Stomach (tissue), 8 donors: ENCODE measurements at regions not wholly inside any gene's neighbourhood (a gene's known extent, or its start where the extent isn't known, plus 50 kb on each side); places are given as distances from the start of the nearest gene placed in this dataset.
A peak's percentile ranks its signal among the peaks of the same experiment; 100 is the strongest.

ENCODE experiments used
- DNase-seq, 2 donors: peaks; one replicate each; pipeline versions ENCODE4 v3.0.0 to v3.0.0-alpha.2; 2013 to 2019
- H3K27ac ChIP-seq, 5 donors: fragments of 200-600 bp in 4 of 5; sonication (generic) in 4 of 5; one replicate each; pipeline ENCODE4 v1.5.1; 2013 to 2019; ENCODE audit warnings: mild to moderate bottlenecking in 1 of 5, moderate library complexity in 1 of 5
- H3K27me3 ChIP-seq, 3 donors: fragments of 200-600 bp; sonication (generic); one replicate each; pipeline ENCODE4 v1.5.1; 2017 to 2019; ENCODE audit warnings: mixed run types in 1 of 3
- H3K36me3 ChIP-seq, 4 donors: fragments of 200-600 bp; sonication (generic); 1 replicate in 3 of 4; 2 replicates in 1 of 4; pipeline ENCODE4 v1.5.1; 2016 to 2019
- H3K4me1 ChIP-seq, 4 donors: fragments of 200-600 bp; sonication (generic); one replicate each; pipeline ENCODE4 v1.5.1; 2016 to 2019
- H3K4me3 ChIP-seq, 4 donors: fragments of 200-600 bp; sonication (generic) in 3 of 4; one replicate each; pipeline ENCODE4 v1.5.1; 2016 to 2019; ENCODE audit warnings: mild to moderate bottlenecking in 1 of 4
- H3K9me3 ChIP-seq, 4 donors: fragments of 200-600 bp; sonication (generic); one replicate each; pipeline ENCODE4 v1.5.1; 2016 to 2019
- EP300 ChIP-seq: sonication (generic); formaldehyde crosslinking; IDR thresholded peaks from one replicate; pipeline ENCODE4 v1.6.1; 2017; ENCODE audit warnings: antibody characterized with exemption
- POLR2A ChIP-seq, 4 donors: fragments of 450-650 bp; IDR thresholded peaks; one replicate each; pipeline ENCODE4 v1.6.1; 2016; ENCODE audit warnings: antibody characterized with exemption in 4 of 4, control low read depth in 2 of 4, mild to moderate bottlenecking in 1 of 4, moderate library complexity in 1 of 4
- POLR2AphosphoS5 ChIP-seq, 3 donors: sonication (generic); formaldehyde crosslinking; IDR thresholded peaks; one replicate each; pipeline ENCODE4 v1.6.1; 2016; ENCODE audit warnings: antibody characterized with exemption in 3 of 3
- WGBS, 5 donors: extraction: QIAGEN DNeasy Blood & Tissue Kit in 3 of 5; methylation state at CpG; one replicate each; pipeline versions ENCODE4 v1.1.5 to v1.1.7; 2013 to 2018; 5-methylcytosine and 5-hydroxymethylcytosine counted together
- intact Hi-C: fragments of 100-400 bp; cut with DNase I; formaldehyde crosslinking; loops from one replicate; pipeline ENCODE4 v1.15.1; 2023; ENCODE audit warnings: low total_unique reads
- TF ChIP-seq, protein P1 (sequence below), 7 experiments: fragments of 450-650 bp in 4 of 7; fragments of 200-600 bp in 3 of 7; sonication (generic) in 3 of 7; IDR thresholded peaks; one replicate each; pipeline ENCODE4 v1.5.1; 2016 to 2019; ENCODE audit warnings: antibody characterized with exemption in 7 of 7, control low read depth in 2 of 7, mild to moderate bottlenecking in 1 of 7
- donor health status: healthy with polysubstance abuse.
- donor health status: Bipolar disorder and iron deficiency.
- donor health status: healthy.

DNA sequence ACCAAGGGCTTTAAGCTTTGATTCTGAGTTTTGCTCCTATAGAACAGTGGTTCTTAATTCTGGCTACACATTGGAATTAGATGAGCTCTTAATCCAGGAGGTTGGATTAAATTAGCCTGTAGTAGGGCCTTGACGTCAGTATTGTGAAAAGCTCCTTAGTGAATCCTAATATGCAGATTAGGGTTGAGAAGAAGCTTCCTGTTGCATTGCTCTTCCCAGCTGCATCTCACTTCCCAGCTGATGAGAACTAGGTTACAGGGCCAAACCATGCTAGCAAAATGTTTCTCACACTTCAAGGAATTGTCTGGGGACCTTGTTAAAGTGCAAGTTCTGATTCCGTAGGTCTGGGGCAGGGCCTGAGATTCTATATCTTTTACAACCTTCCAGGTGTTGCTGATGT lies 300.0 kb downstream of the ZSWIM6 start:
- Histone ChIP-seq H3K27me3 (no peaks in the 10 kb centered on the region), H3K4me3 (no peak overlapping the region), H3K36me3 (no peaks in the 10 kb centered on the region), H3K4me1 (peaks cover 0 to 11% (median 5%) of the 10 kb centered on the region in 4 donors), H3K27ac (peak overlapping the region in 3 of 5 donors; percentile 43 to 81 (median 62)), H3K9me3 (no peaks in the 10 kb centered on the region)
- DNase-seq: no peak
- intact Hi-C loops: no loop called here
- TF ChIP-seq, protein P1, sequence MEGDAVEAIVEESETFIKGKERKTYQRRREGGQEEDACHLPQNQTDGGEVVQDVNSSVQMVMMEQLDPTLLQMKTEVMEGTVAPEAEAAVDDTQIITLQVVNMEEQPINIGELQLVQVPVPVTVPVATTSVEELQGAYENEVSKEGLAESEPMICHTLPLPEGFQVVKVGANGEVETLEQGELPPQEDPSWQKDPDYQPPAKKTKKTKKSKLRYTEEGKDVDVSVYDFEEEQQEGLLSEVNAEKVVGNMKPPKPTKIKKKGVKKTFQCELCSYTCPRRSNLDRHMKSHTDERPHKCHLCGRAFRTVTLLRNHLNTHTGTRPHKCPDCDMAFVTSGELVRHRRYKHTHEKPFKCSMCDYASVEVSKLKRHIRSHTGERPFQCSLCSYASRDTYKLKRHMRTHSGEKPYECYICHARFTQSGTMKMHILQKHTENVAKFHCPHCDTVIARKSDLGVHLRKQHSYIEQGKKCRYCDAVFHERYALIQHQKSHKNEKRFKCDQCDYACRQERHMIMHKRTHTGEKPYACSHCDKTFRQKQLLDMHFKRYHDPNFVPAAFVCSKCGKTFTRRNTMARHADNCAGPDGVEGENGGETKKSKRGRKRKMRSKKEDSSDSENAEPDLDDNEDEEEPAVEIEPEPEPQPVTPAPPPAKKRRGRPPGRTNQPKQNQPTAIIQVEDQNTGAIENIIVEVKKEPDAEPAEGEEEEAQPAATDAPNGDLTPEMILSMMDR (IDR thresholded peaks at IDR 0.05): no peak
- TF ChIP-seq EP300 (no peak), POLR2A (IDR thresholded peaks at IDR 0.05) (no peak), POLR2AphosphoS5 (IDR thresholded peaks at IDR 0.05) (no peak)
- WGBS, 5 donors: 81 to 97% (median 91%) methylated on average over 2 of the region's 2 CpGs

DNA sequence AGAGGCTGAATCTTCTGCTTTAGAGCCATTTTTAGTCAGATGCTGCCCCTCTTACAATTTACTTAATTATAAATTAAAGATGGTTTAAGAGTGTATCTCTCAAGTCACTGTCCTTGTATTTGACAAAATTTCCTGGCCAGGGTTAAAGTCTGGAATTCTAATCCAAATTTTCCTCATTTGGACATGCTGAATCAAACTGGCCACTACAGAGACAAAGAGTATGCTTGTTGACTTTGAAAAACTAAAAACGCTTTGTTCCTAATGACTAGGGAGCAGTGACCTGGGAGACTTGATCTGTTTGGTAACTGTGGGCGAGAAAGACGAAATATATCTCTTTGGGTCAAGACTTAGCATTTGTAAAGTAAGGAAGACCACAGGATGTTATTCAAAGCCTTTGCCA lies 303.2 kb downstream of the ZSWIM6 start:
- H3K36me3 ChIP-seq: no peaks in the 10 kb centered on the region
- DNase-seq: no peak
- no peak overlapping the region for H3K4me3 ChIP-seq
- no peak for TF ChIP-seq POLR2AphosphoS5 (IDR thresholded peaks at IDR 0.05)
- TF ChIP-seq, protein P1 (IDR thresholded peaks at IDR 0.05): no peak
- no peak for TF ChIP-seq EP300
- TF ChIP-seq POLR2A (IDR thresholded peaks at IDR 0.05): no peak
- peaks cover 0 to 14% (median 7%) of the 10 kb centered on the region in 4 donors for H3K4me1 ChIP-seq
- H3K9me3 ChIP-seq: no peaks in the 10 kb centered on the region
- H3K27me3 ChIP-seq: no peaks in the 10 kb centered on the region
- H3K27ac ChIP-seq: no peak overlapping the region
- WGBS, 5 donors: 90 to 96% (median 94%) methylated on average over 3 of the region's 3 CpGs
- intact Hi-C loops: no loop called here

DNA sequence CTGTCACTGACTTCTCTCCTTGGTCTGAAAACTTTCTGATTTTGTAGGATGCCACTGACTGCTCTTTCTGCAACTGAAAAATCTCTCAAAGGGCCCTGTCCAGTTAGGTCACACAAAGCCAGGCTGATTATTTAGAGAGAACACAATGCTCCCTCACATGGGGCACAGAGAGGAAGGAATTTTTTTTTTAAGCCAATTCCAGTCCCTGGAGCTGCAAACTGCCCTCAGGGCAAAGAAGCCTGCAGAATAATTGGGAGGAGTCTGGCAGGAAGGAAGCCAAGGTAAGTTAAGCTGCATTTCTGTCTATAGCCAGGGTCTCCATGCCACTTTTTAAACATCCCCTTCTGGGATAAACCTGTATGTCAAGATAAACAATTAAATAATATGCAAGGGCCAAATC lies 305.5 kb downstream of the ZSWIM6 start:
- no peaks in the 10 kb centered on the region for H3K9me3 ChIP-seq
- peaks cover 0 to 14% (median 2%) of the 10 kb centered on the region in 4 donors for H3K4me1 ChIP-seq
- H3K4me3 ChIP-seq: no peak overlapping the region
- no peak for DNase-seq
- no peaks in the 10 kb centered on the region for H3K36me3 ChIP-seq
- no peaks in the 10 kb centered on the region for H3K27me3 ChIP-seq
- TF ChIP-seq, protein P1 (IDR thresholded peaks at IDR 0.05): no peak
- TF ChIP-seq EP300 (no peak), POLR2AphosphoS5 (IDR thresholded peaks at IDR 0.05) (no peak), POLR2A (IDR thresholded peaks at IDR 0.05) (no peak)
- intact Hi-C loops: no loop called here
- no peak overlapping the region for H3K27ac ChIP-seq

DNA sequence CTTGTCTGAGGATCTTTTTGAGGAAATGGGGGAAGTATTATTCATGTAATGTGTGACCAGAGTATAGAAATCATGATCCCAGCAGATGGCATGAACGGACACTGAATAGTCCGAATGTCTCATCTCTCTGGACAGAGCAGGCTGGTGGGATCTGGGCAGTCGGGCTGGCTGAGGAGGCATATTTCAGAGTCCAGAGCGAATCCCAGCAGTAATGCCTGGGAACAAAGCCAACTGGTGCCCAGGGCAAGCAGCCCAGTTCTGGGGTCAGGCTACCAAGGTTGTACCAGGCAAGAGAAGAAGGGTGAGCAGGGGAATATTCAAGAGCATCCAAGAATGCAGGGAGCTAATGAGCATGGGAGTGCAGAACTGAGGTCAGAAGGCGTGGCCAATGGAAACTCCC lies 306.4 kb downstream of the ZSWIM6 start:
- H3K4me3 ChIP-seq: no peak overlapping the region
- DNase-seq: peak in 1 of 2 donors; percentile 45
- H3K36me3 ChIP-seq: no peaks in the 10 kb centered on the region
- H3K27me3 ChIP-seq: no peaks in the 10 kb centered on the region
- peaks cover 0 to 14% (median 2%) of the 10 kb centered on the region in 4 donors for H3K4me1 ChIP-seq
- 66 to 76% (median 74%) methylated on average over 5 of the region's 5 CpGs for WGBS, 5 donors
- no peak overlapping the region for H3K27ac ChIP-seq
- TF ChIP-seq, protein P1 (IDR thresholded peaks at IDR 0.05): no peak
- TF ChIP-seq POLR2A (IDR thresholded peaks at IDR 0.05) (no peak), EP300 (no peak), POLR2AphosphoS5 (IDR thresholded peaks at IDR 0.05) (no peak)
- no peaks in the 10 kb centered on the region for H3K9me3 ChIP-seq
- intact Hi-C loops: no loop called here
